ENCODE measurements at regions not wholly inside any gene's neighbourhood (a gene's known extent, or its start where the extent isn't known, plus 50 kb on each side); places are given as distances from the start of the nearest gene placed in this dataset.

DNA sequence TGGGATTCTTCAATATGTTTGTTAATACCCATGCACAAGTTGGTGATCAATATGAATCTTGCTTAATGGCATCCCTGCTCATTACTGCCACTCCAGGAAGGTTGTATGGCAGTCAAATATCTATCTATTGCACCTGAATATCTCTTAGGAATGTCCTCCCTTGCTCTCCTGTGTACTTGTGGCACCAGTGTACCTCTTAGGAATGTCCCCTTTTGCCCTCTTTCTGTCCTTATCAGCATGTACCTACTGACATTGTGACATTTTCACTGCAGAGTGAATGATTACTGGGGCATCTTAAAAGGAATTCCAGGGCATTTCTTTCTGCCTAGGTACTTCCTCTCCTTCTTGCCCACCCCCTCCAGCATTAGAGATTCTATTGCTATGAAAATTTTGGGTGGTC lies 163.8 kb upstream of the CENPE start:
- TF ChIP-seq, protein P1, sequence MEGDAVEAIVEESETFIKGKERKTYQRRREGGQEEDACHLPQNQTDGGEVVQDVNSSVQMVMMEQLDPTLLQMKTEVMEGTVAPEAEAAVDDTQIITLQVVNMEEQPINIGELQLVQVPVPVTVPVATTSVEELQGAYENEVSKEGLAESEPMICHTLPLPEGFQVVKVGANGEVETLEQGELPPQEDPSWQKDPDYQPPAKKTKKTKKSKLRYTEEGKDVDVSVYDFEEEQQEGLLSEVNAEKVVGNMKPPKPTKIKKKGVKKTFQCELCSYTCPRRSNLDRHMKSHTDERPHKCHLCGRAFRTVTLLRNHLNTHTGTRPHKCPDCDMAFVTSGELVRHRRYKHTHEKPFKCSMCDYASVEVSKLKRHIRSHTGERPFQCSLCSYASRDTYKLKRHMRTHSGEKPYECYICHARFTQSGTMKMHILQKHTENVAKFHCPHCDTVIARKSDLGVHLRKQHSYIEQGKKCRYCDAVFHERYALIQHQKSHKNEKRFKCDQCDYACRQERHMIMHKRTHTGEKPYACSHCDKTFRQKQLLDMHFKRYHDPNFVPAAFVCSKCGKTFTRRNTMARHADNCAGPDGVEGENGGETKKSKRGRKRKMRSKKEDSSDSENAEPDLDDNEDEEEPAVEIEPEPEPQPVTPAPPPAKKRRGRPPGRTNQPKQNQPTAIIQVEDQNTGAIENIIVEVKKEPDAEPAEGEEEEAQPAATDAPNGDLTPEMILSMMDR (IDR thresholded peaks at IDR 0.05) = no peak
- no peak for TF ChIP-seq ZFX (IDR thresholded peaks at IDR 0.05; ENCODE audit: borderline replicate concordance)

Measured in 22Rv1 (cell line).